NB4 (cell line): ENCODE measurements at regions not wholly inside any gene's neighbourhood (a gene's known extent, or its start where the extent isn't known, plus 50 kb on each side); places are given as distances from the start of the nearest gene placed in this dataset.

Experiments
- DNase-seq: peaks from one replicate; pipeline ENCODE4 v3.0.0; 2010; ENCODE audit warnings: low read depth
- H3K4me3 ChIP-seq: one replicate; pipeline ENCODE4 v1.5.1; 2011; ENCODE audit warnings: mild to moderate bottlenecking, low read depth, low read length, moderate library complexity
- CTCF ChIP-seq: IDR thresholded peaks from one replicate; pipeline ENCODE4 v1.5.1; 2012; ENCODE audit warnings: low read depth, low read length
- MAX ChIP-seq: IDR thresholded peaks from 2 replicates; pipeline ENCODE4 v1.6.1; 2011; ENCODE audit warnings: low read depth, low read length
- MYC ChIP-seq: IDR thresholded peaks from 2 replicates; pipeline ENCODE4 v1.6.1; 2011; ENCODE audit warnings: low read depth, low read length
- POLR2A ChIP-seq: IDR thresholded peaks from 2 replicates; pipeline ENCODE4 v1.6.1; 2011; ENCODE audit warnings: mild to moderate bottlenecking; ENCODE audit not compliant: insufficient read length; ENCODE audit errors: extremely low read depth

GRCh38 chr10:105757302-105757701, 1116.2 kb downstream of the SORCS3 start:
- TF ChIP-seq MAX (no peak), MYC (no peak), CTCF (no peak), POLR2A (no peak)
- H3K4me3 ChIP-seq, result no peak overlapping the region
- DNase-seq, result no peak

GRCh38 chr10:105756386-105756785, 1115.3 kb downstream of the SORCS3 start:
- H3K4me3 ChIP-seq, result no peak overlapping the region
- DNase-seq, result no peak
- TF ChIP-seq MAX (no peak), CTCF (no peak), MYC (no peak), POLR2A (no peak)

GRCh38 chr10:105751688-105752087, 1110.6 kb downstream of the SORCS3 start:
- TF ChIP-seq MYC, result no peak
- no peak for TF ChIP-seq MAX
- no peak for TF ChIP-seq POLR2A
- TF ChIP-seq CTCF, result no peak
- no peak for DNase-seq
- H3K4me3 ChIP-seq, result no peak overlapping the region

GRCh38 chr10:105745596-105746148, 1104.6 kb downstream of the SORCS3 start:
- no peak for DNase-seq

GRCh38 chr10:105743343-105744056, 1102.4 kb downstream of the SORCS3 start:
- DNase-seq, result no peak
- H3K4me3 ChIP-seq, result no peak overlapping the region
- TF ChIP-seq MAX (no peak), CTCF (no peak), MYC (no peak), POLR2A (no peak)

More at GRCh38 chr10:105745596-105746148, 1104.6 kb downstream of the SORCS3 start:
- TF ChIP-seq MAX (no peak), POLR2A (no peak), MYC (no peak), CTCF (no peak)
- H3K4me3 ChIP-seq, result no peak overlapping the region
